Left lung (tissue), 4 donors: ENCODE measurements at regions not wholly inside any gene's neighbourhood (a gene's known extent, or its start where the extent isn't known, plus 50 kb on each side); places are given as distances from the start of the nearest gene placed in this dataset.

Source experiments
- ATAC-seq: fragments of 200-7000 bp; cut with Tn5 transposase; one replicate; pipeline ENCODE4 v1.9.1; 2020; ENCODE audit warnings: moderate library complexity
- DNase-seq, 4 donors: peaks; one replicate each; pipeline ENCODE4 v3.0.0-alpha.2; 2013 to 2020
- H3K27ac ChIP-seq, 2 donors: fragments of 200-600 bp; sonication (generic) in 1 of 2; one replicate each; pipeline versions ENCODE4 v1.5.0 to v1.8.0; 2020 to 2021
- H3K27me3 ChIP-seq, 2 donors: fragments of 200-600 bp; sonication (generic) in 1 of 2; one replicate each; pipeline versions ENCODE4 v1.5.0 to v1.8.0; 2020 to 2021
- H3K36me3 ChIP-seq, 2 donors: fragments of 200-600 bp; sonication (generic) in 1 of 2; one replicate each; pipeline versions ENCODE4 v1.5.0 to v1.8.0; 2020 to 2021
- H3K4me1 ChIP-seq, 2 donors: fragments of 200-600 bp; one replicate each; pipeline ENCODE4 v1.8.0; 2021
- H3K4me3 ChIP-seq, 2 donors: fragments of 200-600 bp; sonication (generic) in 1 of 2; one replicate each; pipeline versions ENCODE4 v1.5.0 to v1.8.0; 2020 to 2021; ENCODE audit warnings: mild to moderate bottlenecking in 1 of 2
- H3K9me3 ChIP-seq, 2 donors: fragments of 200-600 bp; sonication (generic) in 1 of 2; one replicate each; pipeline versions ENCODE4 v1.5.0 to v1.8.0; 2020 to 2021
- intact Hi-C, 2 donors: fragments of 100-400 bp; cut with DNase I; formaldehyde crosslinking; loops; one replicate each; pipeline versions ENCODE4 v1.11.2 to v1.14.2; 2022
- TF ChIP-seq, protein P1 (sequence below), 2 donors: fragments of 200-600 bp; sonication (generic) in 1 of 2; IDR thresholded peaks; one replicate each; pipeline versions ENCODE4 v1.5.0 to v1.8.0; 2021; ENCODE audit warnings: antibody characterized with exemption in 2 of 2
- donor health status: DM: no; HTN: yes; CAD: no.
- donor health status: DM: no; HTN: no; CAD: no.

DNA sequence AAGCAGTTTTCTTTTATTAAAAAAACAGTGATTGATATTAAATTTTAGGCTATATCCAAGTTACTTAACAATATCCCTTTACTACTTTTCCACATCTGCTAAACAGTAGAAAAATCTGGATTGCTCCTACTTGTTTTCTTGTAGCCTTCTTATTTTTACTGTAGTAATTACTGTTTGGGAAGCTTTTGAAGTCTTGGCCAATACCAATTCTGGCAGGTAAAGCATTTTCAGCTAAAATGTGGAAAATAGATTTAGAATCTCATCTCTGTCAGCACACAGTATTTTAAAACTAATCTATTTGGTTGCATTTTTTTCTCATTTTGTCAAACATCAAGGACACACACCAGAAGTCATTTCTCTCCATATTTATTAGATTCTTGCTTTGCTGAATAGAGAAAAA is 1485.7 kb upstream of the PIK3C3 start:
- TF ChIP-seq, protein P1, sequence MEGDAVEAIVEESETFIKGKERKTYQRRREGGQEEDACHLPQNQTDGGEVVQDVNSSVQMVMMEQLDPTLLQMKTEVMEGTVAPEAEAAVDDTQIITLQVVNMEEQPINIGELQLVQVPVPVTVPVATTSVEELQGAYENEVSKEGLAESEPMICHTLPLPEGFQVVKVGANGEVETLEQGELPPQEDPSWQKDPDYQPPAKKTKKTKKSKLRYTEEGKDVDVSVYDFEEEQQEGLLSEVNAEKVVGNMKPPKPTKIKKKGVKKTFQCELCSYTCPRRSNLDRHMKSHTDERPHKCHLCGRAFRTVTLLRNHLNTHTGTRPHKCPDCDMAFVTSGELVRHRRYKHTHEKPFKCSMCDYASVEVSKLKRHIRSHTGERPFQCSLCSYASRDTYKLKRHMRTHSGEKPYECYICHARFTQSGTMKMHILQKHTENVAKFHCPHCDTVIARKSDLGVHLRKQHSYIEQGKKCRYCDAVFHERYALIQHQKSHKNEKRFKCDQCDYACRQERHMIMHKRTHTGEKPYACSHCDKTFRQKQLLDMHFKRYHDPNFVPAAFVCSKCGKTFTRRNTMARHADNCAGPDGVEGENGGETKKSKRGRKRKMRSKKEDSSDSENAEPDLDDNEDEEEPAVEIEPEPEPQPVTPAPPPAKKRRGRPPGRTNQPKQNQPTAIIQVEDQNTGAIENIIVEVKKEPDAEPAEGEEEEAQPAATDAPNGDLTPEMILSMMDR (IDR thresholded peaks at IDR 0.05) = no peak
- H3K36me3 ChIP-seq = no peaks in the 10 kb centered on the region
- DNase-seq = no peak
- no peak overlapping the region for H3K4me3 ChIP-seq
- H3K9me3 ChIP-seq = no peaks in the 10 kb centered on the region
- ATAC-seq = no peak
- H3K4me1 ChIP-seq = no peaks in the 10 kb centered on the region
- no peak overlapping the region for H3K27ac ChIP-seq
- no peaks in the 10 kb centered on the region for H3K27me3 ChIP-seq
- intact Hi-C loops = no loop called here

DNA sequence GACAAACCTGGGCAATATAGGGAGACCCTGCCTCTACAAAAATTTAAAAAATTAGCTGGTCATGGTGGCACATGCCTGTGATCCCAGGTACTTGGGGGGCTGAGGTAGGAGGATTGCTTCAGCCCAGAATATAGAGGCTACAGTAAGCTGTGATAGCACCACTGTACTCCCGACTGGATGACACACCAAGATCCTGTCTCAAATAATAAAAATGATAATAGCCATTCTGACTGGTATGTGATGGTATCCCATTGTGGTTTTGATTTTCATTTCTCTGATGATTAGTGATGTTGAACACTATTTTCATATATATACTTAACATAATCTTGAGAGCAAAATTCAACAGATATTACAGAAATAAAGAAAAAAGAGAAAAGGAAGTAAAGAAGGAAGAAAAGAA is 1491.0 kb upstream of the PIK3C3 start:
- no peaks in the 10 kb centered on the region for H3K27me3 ChIP-seq
- H3K9me3 ChIP-seq = no peaks in the 10 kb centered on the region
- H3K4me3 ChIP-seq = no peak overlapping the region
- no peaks in the 10 kb centered on the region for H3K36me3 ChIP-seq
- TF ChIP-seq, protein P1 (IDR thresholded peaks at IDR 0.05) = no peak
- DNase-seq = no peak
- ATAC-seq = no peak
- no peak overlapping the region for H3K27ac ChIP-seq
- no peaks in the 10 kb centered on the region for H3K4me1 ChIP-seq
- intact Hi-C loops = no loop called here

DNA sequence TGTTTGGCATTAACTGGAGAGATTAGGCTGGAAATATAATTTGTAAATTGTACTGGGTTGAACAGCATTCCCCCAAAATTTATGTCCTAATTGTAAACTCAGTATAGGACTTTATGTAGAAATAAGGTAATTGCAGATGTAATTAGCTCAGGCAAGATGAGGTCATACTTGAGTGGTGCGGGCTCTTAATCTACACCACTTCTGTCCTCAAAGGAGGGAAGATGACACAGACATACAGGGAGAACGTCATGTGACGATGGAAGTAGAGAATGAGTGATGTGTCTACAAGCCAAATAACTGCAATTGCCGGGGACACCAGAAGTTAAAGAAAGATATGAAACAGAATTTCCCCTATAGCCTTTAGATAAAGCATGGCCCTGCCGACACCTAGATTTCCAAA is 1501.1 kb upstream of the PIK3C3 start:
- Histone ChIP-seq H3K4me3 (no peak overlapping the region), H3K27me3 (no peaks in the 10 kb centered on the region), H3K36me3 (no peaks in the 10 kb centered on the region), H3K27ac (no peak overlapping the region), H3K4me1 (no peaks in the 10 kb centered on the region), H3K9me3 (no peaks in the 10 kb centered on the region)
- ATAC-seq (no peak), DNase-seq (no peak)
- intact Hi-C loops = no loop called here
- TF ChIP-seq, protein P1 (IDR thresholded peaks at IDR 0.05) = no peak

DNA sequence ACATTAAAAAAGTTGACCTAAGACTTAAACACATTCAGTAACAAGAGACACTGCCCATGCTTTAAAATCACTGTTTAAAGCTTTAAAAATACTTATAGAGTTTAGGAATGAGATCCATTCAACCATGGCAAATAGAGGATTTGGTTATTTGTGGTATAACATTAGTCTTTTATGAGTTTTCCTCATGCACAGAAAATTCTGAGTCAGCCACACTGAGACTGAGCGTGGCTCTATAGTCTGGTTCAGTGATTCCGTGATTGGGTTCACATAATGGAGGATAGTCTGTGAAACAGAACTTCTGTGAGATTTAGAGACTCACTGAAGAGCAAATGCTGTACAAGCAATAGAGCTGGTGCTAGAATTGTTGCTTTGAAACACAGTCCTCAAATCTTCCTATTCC is 1502.4 kb upstream of the PIK3C3 start:
- intact Hi-C loops = no loop called here
- Histone ChIP-seq H3K4me1 (no peaks in the 10 kb centered on the region), H3K36me3 (no peaks in the 10 kb centered on the region), H3K4me3 (no peak overlapping the region), H3K27me3 (no peaks in the 10 kb centered on the region), H3K27ac (no peak overlapping the region), H3K9me3 (no peaks in the 10 kb centered on the region)
- ATAC-seq (no peak), DNase-seq (no peak)
- TF ChIP-seq, protein P1 (IDR thresholded peaks at IDR 0.05) = no peak

DNA sequence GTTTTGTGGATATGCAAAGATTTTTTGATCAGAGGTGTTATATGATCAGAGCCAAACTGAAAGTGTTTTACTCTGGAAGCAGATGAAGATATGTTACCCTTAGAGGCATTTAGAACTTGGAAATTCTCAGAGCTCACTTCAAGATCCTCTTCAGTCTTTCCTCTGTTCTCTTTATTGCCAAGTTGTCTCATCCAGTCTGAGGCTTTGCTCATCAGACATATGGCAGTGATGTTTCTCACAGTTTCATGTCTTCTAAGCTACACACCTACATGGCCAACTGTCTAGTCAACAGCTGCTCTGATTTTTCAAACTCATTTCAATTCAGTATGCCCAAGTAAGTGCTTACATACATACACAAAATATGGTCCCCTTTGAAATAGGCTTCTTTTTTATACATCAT is 1504.3 kb upstream of the PIK3C3 start:
- Histone ChIP-seq H3K4me1 (no peaks in the 10 kb centered on the region), H3K27ac (no peak overlapping the region), H3K9me3 (no peaks in the 10 kb centered on the region), H3K4me3 (no peak overlapping the region), H3K27me3 (no peaks in the 10 kb centered on the region), H3K36me3 (no peaks in the 10 kb centered on the region)
- ATAC-seq (no peak), DNase-seq (no peak)
- TF ChIP-seq, protein P1 (IDR thresholded peaks at IDR 0.05) = no peak
- intact Hi-C loops = no loop called here
